HG03066 (cell line): ENCODE measurements at regions not wholly inside any gene's neighbourhood (a gene's known extent, or its start where the extent isn't known, plus 50 kb on each side); places are given as distances from the start of the nearest gene placed in this dataset.
"Not testable (repeated sequence)": the region's sequence is repeated elsewhere in the genome, so short reads cannot be mapped to it uniquely, and the experiment has no call there.

Experiments
- ATAC-seq: cut with Tn5 transposase; IDR thresholded peaks from one replicate; pipeline ENCODE4 v1.9.1; 2021; ENCODE audit warnings: low read depth; ENCODE audit not compliant: unreplicated experiment

- ATAC-seq, result no peak
Measured at GRCh38 chr14:83975841-83976770, 1553.8 kb upstream of the FLRT2 start.

- no peak for ATAC-seq
Measured at GRCh38 chr14:83977583-83977982, 1552.4 kb upstream of the FLRT2 start.

- not testable (repeated sequence) for ATAC-seq
Measured at GRCh38 chr14:83981676-83982258, 1548.2 kb upstream of the FLRT2 start.

- no peak for ATAC-seq
Measured at GRCh38 chr14:83988275-83988674, 1541.7 kb upstream of the FLRT2 start.

GRCh38 chr14:83991666-83992065 is 1538.3 kb upstream of the FLRT2 start:
- ATAC-seq, result no peak

GRCh38 chr14:83992857-83993256 is 1537.1 kb upstream of the FLRT2 start:
- no peak for ATAC-seq

- no peak for ATAC-seq
Measured at GRCh38 chr14:83993545-83993944, 1536.4 kb upstream of the FLRT2 start.

- ATAC-seq, result no peak
Measured at GRCh38 chr14:83994020-83994419, 1535.9 kb upstream of the FLRT2 start.

GRCh38 chr14:84001023-84001422 is 1528.9 kb upstream of the FLRT2 start:
- no peak for ATAC-seq

- ATAC-seq, result no peak
Measured at GRCh38 chr14:84003346-84003745, 1526.6 kb upstream of the FLRT2 start.

- ATAC-seq, result no peak
Measured at GRCh38 chr14:84006643-84007155, 1523.2 kb upstream of the FLRT2 start.

GRCh38 chr14:84013424-84013823 is 1516.5 kb upstream of the FLRT2 start:
- no peak for ATAC-seq

- no peak for ATAC-seq
Measured at GRCh38 chr14:84017495-84017894, 1512.4 kb upstream of the FLRT2 start.

GRCh38 chr14:84021433-84021832 is 1508.5 kb upstream of the FLRT2 start:
- ATAC-seq, result no peak

GRCh38 chr14:84024231-84024820 is 1505.6 kb upstream of the FLRT2 start:
- no peak for ATAC-seq

GRCh38 chr14:84025106-84026012 is 1504.6 kb upstream of the FLRT2 start:
- ATAC-seq, result no peak

- ATAC-seq, result no peak
Measured at GRCh38 chr14:84027351-84027750, 1502.6 kb upstream of the FLRT2 start.

GRCh38 chr14:84028080-84028604 is 1501.8 kb upstream of the FLRT2 start:
- no peak for ATAC-seq

- no peak for ATAC-seq
Measured at GRCh38 chr14:84029246-84029645, 1500.7 kb upstream of the FLRT2 start.

- no peak for ATAC-seq
Measured at GRCh38 chr14:84029720-84030119, 1500.2 kb upstream of the FLRT2 start.
